Natural killer cell (primary cell): ENCODE measurements at regions not wholly inside any gene's neighbourhood (a gene's known extent, or its start where the extent isn't known, plus 50 kb on each side); places are given as distances from the start of the nearest gene placed in this dataset.

Experiments used
- ATAC-seq, 3 donors: fragments of 150-1000 bp in 2 of 3; fragments of 200-7000 bp in 1 of 3; cut with Tn5 transposase; 1 replicate in 1 of 3; 2 replicates in 2 of 3; pipeline ENCODE4 v1.10.0; 2021; ENCODE audit warnings: mild to moderate bottlenecking in 2 of 3, moderate library complexity in 2 of 3
- DNase-seq, 2 donors: peaks; one replicate each; pipeline versions ENCODE4 v3.0.0 to v3.0.0-alpha.2; 2013 to 2021; ENCODE audit warnings: mixed read lengths in 1 of 2
- H3K27ac ChIP-seq: one replicate; pipeline ENCODE4 v1.5.1; 2013; ENCODE audit warnings: mild to moderate bottlenecking, low read length
- H3K27me3 ChIP-seq: one replicate; pipeline ENCODE4 v1.6.1; 2013; ENCODE audit warnings: low read length; ENCODE audit not compliant: control insufficient read depth, insufficient read depth
- H3K36me3 ChIP-seq: one replicate; pipeline ENCODE4 v1.6.1; 2013; ENCODE audit warnings: low read length; ENCODE audit not compliant: control insufficient read depth, insufficient read depth
- H3K4me1 ChIP-seq: one replicate; pipeline ENCODE4 v1.6.1; 2013; ENCODE audit warnings: low read length; ENCODE audit not compliant: control insufficient read depth, insufficient read depth
- H3K4me3 ChIP-seq: one replicate; pipeline ENCODE4 v1.5.1; 2013; ENCODE audit warnings: low read length
- H3K9me3 ChIP-seq: one replicate; pipeline ENCODE4 v1.6.1; 2013; ENCODE audit warnings: low read length; ENCODE audit not compliant: control insufficient read depth, insufficient read depth
- H3K27ac Mint-ChIP-seq, 2 donors: one replicate each; pipeline ENCODE4 v1.8.0; 2022; ENCODE audit warnings: mild to moderate bottlenecking in 2 of 2, mixed read lengths in 2 of 2, moderate library complexity in 1 of 2
- H3K27me3 Mint-ChIP-seq, 2 donors: one replicate each; pipeline ENCODE4 v1.8.0; 2022; ENCODE audit warnings: low read depth in 2 of 2, mixed read lengths in 2 of 2
- H3K36me3 Mint-ChIP-seq: one replicate; pipeline ENCODE4 v1.8.0; 2022; ENCODE audit warnings: mixed read lengths
- H3K4me1 Mint-ChIP-seq, 2 donors: one replicate each; pipeline ENCODE4 v1.8.0; 2022; ENCODE audit warnings: mixed read lengths in 2 of 2
- H3K4me3 Mint-ChIP-seq: one replicate; pipeline ENCODE4 v1.8.0; 2022; ENCODE audit warnings: mild to moderate bottlenecking, moderate library complexity, mixed read lengths
- H3K9me3 Mint-ChIP-seq, 2 donors: one replicate each; pipeline ENCODE4 v1.8.0; 2022; ENCODE audit warnings: mixed read lengths in 2 of 2
- CTCF ChIP-seq: fragments of 200-600 bp; IDR thresholded peaks from one replicate; pipeline ENCODE4 v1.8.0; 2022; ENCODE audit warnings: antibody characterized with exemption
- WGBS: methylation state at CpG from one replicate; pipeline ENCODE4 v1.1.7; 2013; ENCODE audit warnings: missing lambda C conversion rate; ENCODE audit not compliant: insufficient coverage; 5-methylcytosine and 5-hydroxymethylcytosine counted together
- intact Hi-C: fragments of 100-400 bp; cut with micrococcal nuclease; formaldehyde crosslinking; loops from one replicate; pipeline ENCODE4 v1.14.2; 2022

- no peaks in the 10 kb centered on the region for H3K27me3 Mint-ChIP-seq
- H3K9me3 ChIP-seq, result no peaks in the 10 kb centered on the region
- no peaks in the 10 kb centered on the region for H3K27me3 ChIP-seq
- H3K9me3 Mint-ChIP-seq, result peaks cover 4 to 8% of the 10 kb centered on the region in 2 donors
- no peaks in the 10 kb centered on the region for H3K4me1 ChIP-seq
- TF ChIP-seq CTCF, result no peak
- ATAC-seq, result no peak
- H3K36me3 Mint-ChIP-seq, result no peaks in the 10 kb centered on the region
- H3K27ac ChIP-seq, result no peak overlapping the region
- no peak overlapping the region for H3K4me3 ChIP-seq
- H3K27ac Mint-ChIP-seq, result no peak overlapping the region
- H3K36me3 ChIP-seq, result no peaks in the 10 kb centered on the region
- no peak for DNase-seq
- intact Hi-C loops, result no loop called here
- H3K4me1 Mint-ChIP-seq, result no peaks in the 10 kb centered on the region
- no peak overlapping the region for H3K4me3 Mint-ChIP-seq
These were observed 225.6 kb upstream of the OBI1 start for GRCh38 chr13:78884571-78884970.

GRCh38 chr13:78881751-78882150, 222.8 kb upstream of the OBI1 start:
- H3K27me3 ChIP-seq, result no peaks in the 10 kb centered on the region
- H3K27ac Mint-ChIP-seq, result no peak overlapping the region
- no peaks in the 10 kb centered on the region for H3K36me3 ChIP-seq
- intact Hi-C loops, result no loop called here
- no peak overlapping the region for H3K4me3 Mint-ChIP-seq
- DNase-seq, result no peak
- H3K27me3 Mint-ChIP-seq, result no peaks in the 10 kb centered on the region
- peaks cover 0 to 4% of the 10 kb centered on the region in 2 donors for H3K9me3 Mint-ChIP-seq
- ATAC-seq, result no peak
- no peaks in the 10 kb centered on the region for H3K4me1 Mint-ChIP-seq
- no peak overlapping the region for H3K27ac ChIP-seq
- TF ChIP-seq CTCF, result no peak
- no peaks in the 10 kb centered on the region for H3K9me3 ChIP-seq
- no peaks in the 10 kb centered on the region for H3K36me3 Mint-ChIP-seq
- no peaks in the 10 kb centered on the region for H3K4me1 ChIP-seq
- H3K4me3 ChIP-seq, result no peak overlapping the region

GRCh38 chr13:78881054-78881453, 222.1 kb upstream of the OBI1 start:
- intact Hi-C loops, result no loop called here
- Mint-ChIP-seq H3K27me3 (no peaks in the 10 kb centered on the region), H3K27ac (no peak overlapping the region), H3K4me3 (no peak overlapping the region), H3K4me1 (no peaks in the 10 kb centered on the region), H3K36me3 (no peaks in the 10 kb centered on the region), H3K9me3 (peaks cover 0 to 4% of the 10 kb centered on the region in 2 donors)
- 93% methylated on average over 3 of the region's 3 CpGs for WGBS
- H3K36me3 ChIP-seq, result no peaks in the 10 kb centered on the region
- no peak for DNase-seq
- no peak overlapping the region for H3K27ac ChIP-seq
- H3K27me3 ChIP-seq, result no peaks in the 10 kb centered on the region
- H3K4me3 ChIP-seq, result no peak overlapping the region
- ATAC-seq, result no peak
- no peak for TF ChIP-seq CTCF
- no peaks in the 10 kb centered on the region for H3K4me1 ChIP-seq
- H3K9me3 ChIP-seq, result no peaks in the 10 kb centered on the region

- no peaks in the 10 kb centered on the region for H3K4me1 ChIP-seq
- Mint-ChIP-seq H3K4me3 (no peak overlapping the region), H3K27me3 (no peaks in the 10 kb centered on the region), H3K4me1 (no peaks in the 10 kb centered on the region), H3K36me3 (no peaks in the 10 kb centered on the region), H3K9me3 (peaks cover 0 to 2% of the 10 kb centered on the region in 2 donors), H3K27ac (no peak overlapping the region)
- intact Hi-C loops, result no loop called here
- DNase-seq (no peak), ATAC-seq (no peak)
- TF ChIP-seq CTCF, result no peak
- H3K36me3 ChIP-seq, result no peaks in the 10 kb centered on the region
- H3K4me3 ChIP-seq, result no peak overlapping the region
- no peak overlapping the region for H3K27ac ChIP-seq
- no peaks in the 10 kb centered on the region for H3K9me3 ChIP-seq
- H3K27me3 ChIP-seq, result no peaks in the 10 kb centered on the region
- 63% methylated on average over 1 of the region's 1 CpG for WGBS
These were observed 218.1 kb upstream of the OBI1 start for GRCh38 chr13:78876915-78877549.
